Epithelial cell of esophagus (primary cell): ENCODE measurements at regions not wholly inside any gene's neighbourhood (a gene's known extent, or its start where the extent isn't known, plus 50 kb on each side); places are given as distances from the start of the nearest gene placed in this dataset.
"Not testable (repeated sequence)": the region's sequence is repeated elsewhere in the genome, so short reads cannot be mapped to it uniquely, and the experiment has no call there.

Experiments
- DNase-seq: peaks from one replicate; pipeline ENCODE4 v3.0.0; 2010; ENCODE audit warnings: low read depth
- H3K4me3 ChIP-seq: 2 replicates; pipeline ENCODE4 v1.5.1; 2011; ENCODE audit warnings: mild to moderate bottlenecking, low read length, control low read depth
- TF ChIP-seq, protein P1 (sequence below): IDR thresholded peaks from 2 replicates; pipeline ENCODE4 v1.5.1; 2011; ENCODE audit warnings: low read depth, mild to moderate bottlenecking, low read length, control low read depth, inconsistent platforms; ENCODE audit not compliant: insufficient read depth; ENCODE audit errors: missing control alignments

DNA sequence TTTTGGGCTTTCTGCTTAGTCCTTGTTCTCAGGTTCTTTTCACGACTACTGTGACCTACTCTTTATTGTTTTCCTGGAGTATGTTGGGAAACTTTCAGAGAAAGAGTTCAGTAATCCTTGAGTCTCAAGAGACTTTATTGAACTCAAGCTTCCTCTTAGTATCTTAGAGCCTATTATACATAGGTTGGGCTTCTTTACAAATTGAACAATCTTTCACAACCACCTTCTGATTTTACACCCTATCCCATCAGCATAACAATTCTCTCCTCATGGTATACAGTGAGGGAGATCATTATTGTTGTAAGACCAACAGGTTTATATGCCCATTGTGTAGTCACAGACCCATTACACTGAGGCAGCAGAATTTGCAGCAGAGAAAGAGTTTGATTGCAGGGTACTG lies 193.2 kb upstream of the IGF1 start:
- TF ChIP-seq, protein P1, sequence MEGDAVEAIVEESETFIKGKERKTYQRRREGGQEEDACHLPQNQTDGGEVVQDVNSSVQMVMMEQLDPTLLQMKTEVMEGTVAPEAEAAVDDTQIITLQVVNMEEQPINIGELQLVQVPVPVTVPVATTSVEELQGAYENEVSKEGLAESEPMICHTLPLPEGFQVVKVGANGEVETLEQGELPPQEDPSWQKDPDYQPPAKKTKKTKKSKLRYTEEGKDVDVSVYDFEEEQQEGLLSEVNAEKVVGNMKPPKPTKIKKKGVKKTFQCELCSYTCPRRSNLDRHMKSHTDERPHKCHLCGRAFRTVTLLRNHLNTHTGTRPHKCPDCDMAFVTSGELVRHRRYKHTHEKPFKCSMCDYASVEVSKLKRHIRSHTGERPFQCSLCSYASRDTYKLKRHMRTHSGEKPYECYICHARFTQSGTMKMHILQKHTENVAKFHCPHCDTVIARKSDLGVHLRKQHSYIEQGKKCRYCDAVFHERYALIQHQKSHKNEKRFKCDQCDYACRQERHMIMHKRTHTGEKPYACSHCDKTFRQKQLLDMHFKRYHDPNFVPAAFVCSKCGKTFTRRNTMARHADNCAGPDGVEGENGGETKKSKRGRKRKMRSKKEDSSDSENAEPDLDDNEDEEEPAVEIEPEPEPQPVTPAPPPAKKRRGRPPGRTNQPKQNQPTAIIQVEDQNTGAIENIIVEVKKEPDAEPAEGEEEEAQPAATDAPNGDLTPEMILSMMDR: no peak
- no peak for DNase-seq
- H3K4me3 ChIP-seq: no peak overlapping the region

DNA sequence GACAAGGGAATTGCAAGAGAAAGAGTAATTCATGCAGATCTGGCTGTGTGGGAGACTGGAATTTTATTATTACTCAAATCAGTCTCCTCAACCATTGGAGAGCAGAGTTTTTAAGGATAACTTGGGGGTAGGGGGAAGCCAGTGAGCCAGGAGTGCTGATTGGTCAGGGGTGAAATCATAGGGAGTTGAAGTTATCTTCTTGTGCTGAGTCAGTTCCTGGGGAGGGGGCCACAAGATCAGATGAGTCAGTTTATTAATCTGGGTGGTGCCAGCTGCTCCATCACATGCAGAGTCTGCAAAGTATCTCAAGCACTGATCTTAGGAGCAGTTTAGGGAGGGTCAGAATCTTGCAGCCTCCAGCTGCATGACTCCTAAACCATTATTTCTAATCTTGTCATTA lies 191.8 kb upstream of the IGF1 start:
- DNase-seq: not testable (repeated sequence)

DNA sequence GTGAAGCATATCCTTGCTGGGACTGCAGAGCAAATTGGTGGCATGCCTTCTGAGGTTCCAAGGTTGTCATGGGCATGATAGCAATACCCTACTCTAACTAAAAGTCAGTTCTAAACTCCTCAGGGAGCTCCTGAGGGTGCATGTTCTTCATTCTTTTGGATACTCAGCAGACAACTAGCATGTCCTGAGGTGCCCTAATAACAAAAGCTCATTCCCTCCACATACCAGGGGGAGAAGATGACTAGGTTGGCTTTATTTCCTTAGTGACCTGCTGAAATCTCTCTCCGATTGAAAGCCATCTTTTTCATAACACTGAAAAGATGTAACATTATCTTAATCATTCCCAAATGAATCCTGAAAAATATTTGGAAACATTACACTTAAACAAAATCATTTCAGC lies 188.7 kb upstream of the IGF1 start:
- no peak overlapping the region for H3K4me3 ChIP-seq
- TF ChIP-seq, protein P1: no peak
- DNase-seq: no peak

More for the DNA sequence above, 191.8 kb upstream of the IGF1 start:
- not testable (repeated sequence) for H3K4me3 ChIP-seq

DNA sequence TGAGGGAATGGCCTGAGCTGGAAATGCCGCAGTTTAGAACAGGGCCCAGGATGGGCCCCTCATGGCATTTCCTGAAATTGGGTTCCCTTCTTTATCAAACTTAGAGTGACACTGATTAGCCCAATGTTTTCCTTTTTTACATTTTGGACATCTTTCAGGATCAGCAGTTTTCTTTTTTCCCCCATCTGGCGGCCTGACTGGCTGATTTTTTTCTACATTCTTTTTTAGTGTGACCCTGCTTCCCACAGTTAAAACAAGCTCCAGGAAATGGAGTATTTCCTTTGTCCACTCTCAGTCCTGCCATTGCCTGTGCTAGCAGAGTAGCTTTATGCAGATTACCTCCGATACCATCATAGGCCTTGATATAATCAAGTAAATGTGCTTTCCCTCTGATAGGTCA lies 185.8 kb upstream of the IGF1 start:
- DNase-seq, H3K4me3 ChIP-seq: not testable (repeated sequence)

DNA sequence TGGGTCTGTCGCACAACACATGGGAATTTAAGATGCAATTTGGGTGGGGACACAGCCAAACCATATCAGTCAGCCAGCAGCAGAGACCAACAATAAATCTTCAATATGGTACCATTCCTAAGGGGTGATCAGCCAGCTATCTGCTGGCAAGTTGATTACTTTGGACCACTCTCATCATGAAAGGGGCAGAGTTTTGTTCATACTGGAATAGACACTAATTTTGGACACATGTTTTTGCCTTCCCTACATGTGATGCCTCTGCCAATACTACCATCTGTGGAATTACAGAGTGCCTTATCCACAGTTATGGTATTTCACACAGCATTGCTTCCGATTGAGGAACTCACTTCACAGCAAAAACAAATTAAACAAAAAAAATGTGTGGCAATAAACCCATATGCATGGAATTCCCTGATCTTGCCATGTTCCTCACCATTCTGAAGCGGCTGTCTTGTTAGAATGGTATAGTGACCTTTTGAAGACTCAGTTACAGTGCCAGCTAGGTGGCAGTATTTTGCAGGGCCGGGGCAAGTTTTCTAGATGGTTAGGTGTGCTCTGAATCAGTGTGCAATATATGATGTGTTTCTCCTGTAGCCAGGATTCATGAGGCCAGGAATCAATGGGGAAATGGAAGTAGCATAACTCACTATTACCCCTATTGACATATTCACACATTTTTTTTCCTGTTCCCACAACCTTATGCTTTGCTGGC lies 179.0 kb upstream of the IGF1 start:
- peak; percentile 5 for DNase-seq
- H3K4me3 ChIP-seq: no peak overlapping the region
- TF ChIP-seq, protein P1: no peak

DNA sequence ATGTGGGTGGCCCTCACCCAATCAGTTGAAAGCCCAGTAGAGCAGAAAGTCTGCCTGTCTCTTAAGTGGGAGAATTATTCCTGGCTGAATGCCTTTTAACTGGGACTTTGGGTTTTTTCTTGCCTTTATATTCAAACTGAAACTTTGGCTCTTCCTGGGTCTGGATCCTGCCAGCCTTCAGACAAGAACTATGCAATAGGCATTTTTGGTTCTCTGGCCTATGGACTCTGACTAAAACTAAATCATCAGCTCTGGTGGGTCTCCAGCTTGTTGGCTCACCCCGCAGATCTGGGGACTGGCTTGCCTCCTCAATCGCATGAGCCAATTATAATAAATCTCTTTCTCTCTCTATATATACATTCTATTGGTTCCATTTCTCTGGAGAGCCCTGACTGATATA lies 173.0 kb upstream of the IGF1 start:
- no peak for DNase-seq
- TF ChIP-seq, protein P1: no peak
- no peak overlapping the region for H3K4me3 ChIP-seq

DNA sequence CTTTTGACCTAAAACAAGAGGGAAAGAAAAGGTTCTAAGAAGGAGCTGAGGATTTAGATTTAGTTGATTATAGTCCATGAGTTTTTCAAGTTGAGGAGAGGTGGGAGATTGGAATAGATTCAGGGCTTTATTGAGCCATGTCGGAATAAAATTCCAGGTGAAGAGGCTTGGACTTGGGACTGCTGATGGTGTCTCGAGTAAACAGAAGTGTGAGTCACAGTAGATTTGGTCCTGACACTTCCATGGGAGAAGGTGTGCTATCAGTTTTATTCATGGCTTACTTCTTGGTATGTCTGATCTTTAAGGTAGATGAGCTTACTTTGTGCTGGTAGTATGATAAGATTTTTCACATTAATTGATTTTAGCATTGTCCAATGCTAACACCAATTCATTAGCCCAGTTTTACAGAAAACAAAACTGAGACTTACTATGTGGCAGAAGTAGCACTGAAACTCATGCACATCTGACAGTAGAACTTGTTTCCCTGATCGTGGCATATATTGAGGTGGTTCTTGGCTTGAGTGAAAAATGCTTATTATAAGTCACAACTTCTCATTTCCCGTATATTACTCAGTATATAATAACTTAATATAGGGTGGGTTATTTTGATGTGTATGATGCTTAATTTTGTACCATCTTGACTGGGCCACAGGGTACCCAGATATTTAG lies 172.4 kb upstream of the IGF1 start:
- TF ChIP-seq, protein P1: no peak
- no peak for DNase-seq
- no peak overlapping the region for H3K4me3 ChIP-seq

DNA sequence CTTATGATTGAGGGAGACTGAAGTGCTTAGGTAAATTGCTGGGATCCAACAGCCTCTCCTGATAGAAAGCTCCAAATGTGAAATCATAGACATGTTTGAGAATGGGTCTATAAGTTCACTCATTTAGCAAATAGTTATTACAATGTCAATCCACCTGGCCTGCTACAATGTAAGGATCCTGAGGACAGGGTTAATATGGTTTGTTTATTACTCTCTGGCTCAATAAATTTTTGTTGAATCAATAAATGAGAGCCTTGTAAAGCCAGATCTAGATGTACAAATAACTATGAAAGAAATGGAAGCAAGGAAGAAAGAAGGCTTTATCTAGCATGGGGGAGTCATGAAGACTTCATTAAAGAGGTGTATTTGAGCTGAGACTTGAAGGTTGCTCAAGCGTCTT lies 165.6 kb upstream of the IGF1 start:
- DNase-seq: no peak
- H3K4me3 ChIP-seq: no peak overlapping the region
- TF ChIP-seq, protein P1: no peak
